SKM-1 (cell line): ENCODE measurements at regions not wholly inside any gene's neighbourhood (a gene's known extent, or its start where the extent isn't known, plus 50 kb on each side); places are given as distances from the start of the nearest gene placed in this dataset.
"Not testable (repeated sequence)": the region's sequence is repeated elsewhere in the genome, so short reads cannot be mapped to it uniquely, and the experiment has no call there.

Experiments used
- DNase-seq: peaks from one replicate; lab custom pipeline; 2025; ENCODE audit not compliant: unreplicated experiment; lab: John Stamatoyannopoulos, UW

DNA sequence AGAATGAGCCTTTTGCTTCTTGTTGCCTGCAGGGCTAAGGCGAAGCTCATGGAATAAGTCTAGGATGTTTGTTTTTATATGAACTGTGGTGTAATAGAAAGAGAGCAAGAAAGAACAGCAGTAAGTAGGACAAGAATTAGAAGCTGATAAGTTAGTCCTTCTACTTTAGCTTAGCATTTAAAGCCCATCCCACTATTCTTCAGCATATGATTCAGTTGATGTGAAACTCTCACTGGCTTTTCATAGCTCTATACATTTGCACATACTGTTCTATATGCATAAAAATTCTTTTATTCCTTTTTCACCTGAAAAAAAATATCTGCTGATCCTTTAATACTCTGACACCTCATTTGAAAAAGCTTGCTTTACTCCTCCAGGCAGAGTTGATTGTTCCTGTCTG is 712.0 kb downstream of the USP25 start:
- DNase-seq, result no peak

DNA sequence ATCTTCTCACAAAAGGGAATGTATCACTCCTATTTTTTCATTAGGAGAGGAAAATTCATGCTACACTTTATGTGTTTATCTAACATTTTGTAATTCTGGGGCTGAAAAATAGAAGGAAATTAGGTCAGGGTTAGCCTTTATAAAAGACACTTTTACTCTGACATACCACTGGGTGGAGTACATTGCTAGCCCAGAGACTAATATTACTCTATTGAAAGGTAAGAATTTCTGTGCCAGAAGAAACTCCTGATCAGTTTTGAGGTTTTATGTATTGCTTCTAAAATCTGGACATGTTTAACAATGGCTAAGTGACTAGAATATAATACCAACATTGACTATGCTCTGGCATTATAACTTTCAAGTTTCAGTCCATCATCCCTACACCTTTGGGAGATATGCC is 724.6 kb downstream of the USP25 start:
- no peak for DNase-seq

DNA sequence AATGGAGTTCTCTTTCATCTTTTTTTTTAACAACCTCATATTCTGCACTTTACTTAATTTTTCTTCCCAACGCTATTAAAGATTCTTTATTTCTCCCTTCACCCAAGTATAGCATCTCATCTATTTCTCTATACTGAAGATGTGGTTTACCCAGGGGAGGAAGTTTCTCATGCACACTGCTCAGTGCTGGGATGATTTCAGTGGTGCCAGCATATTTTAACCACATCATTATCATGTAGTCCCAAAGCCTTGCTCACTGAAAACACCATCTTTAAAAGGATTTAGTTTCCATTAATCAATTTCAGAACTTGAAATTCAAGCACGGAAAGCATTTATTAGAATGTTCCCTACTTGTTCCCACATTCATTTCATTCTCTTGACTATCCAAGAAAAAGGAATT is 725.7 kb downstream of the USP25 start:
- no peak for DNase-seq

DNA sequence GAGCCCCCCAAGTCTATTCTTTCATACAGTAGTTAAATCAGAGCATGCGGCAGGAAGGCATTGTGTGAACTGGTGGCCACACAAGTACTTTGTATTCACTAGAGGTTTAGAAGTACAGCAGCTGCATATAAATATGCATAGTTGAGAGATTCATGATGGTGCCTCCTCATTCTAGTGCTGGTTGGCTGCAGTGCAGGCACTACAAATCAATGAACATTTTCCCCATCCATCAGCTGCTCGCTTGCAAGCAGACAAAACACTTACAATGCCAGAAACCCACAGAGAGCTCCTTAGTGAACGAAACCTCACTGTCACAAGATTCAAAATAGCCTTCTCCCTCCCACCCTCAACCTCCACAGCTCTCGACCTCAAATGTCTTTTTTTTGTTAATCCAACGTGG is 726.2 kb downstream of the USP25 start:
- DNase-seq, result no peak

DNA sequence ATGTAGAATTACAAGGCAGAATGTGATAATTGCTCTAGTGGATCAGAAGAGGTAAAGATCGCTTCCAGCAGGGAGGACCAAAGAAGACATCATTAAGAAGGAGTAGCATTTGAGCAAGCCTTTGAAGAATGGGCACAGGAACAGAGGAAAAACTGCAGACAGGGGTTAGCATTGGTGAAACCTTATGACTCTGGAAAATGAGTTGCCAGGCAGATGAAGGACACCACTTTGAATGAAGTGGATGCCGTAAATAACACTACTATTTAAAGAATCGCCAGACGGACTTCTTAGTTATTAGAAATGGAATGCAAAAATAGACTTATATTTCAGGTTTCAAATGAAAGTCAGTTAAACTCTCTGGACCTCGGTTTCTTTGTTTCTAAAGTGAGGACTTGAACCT is 727.7 kb downstream of the USP25 start:
- no peak for DNase-seq

DNA sequence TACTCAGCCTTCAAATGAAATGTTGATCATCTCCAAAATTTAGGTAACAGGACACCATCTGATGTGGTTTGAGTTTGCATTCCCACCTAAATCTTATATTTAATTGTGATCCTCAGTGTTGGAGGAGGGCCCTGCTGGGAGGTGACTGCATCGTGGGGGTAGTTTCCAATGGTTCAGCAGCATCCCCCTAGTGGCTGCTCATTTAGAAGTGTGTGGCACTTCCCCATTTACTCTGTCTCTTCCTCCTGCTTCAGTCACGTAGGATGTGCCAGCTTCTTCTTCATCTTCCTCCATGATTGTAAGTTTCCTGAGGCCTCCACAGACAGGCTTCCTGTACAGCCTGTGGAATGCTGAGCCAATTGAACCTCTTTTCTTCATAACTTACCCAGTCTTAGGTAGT is 731.2 kb downstream of the USP25 start:
- peak; percentile 12 for DNase-seq

DNA sequence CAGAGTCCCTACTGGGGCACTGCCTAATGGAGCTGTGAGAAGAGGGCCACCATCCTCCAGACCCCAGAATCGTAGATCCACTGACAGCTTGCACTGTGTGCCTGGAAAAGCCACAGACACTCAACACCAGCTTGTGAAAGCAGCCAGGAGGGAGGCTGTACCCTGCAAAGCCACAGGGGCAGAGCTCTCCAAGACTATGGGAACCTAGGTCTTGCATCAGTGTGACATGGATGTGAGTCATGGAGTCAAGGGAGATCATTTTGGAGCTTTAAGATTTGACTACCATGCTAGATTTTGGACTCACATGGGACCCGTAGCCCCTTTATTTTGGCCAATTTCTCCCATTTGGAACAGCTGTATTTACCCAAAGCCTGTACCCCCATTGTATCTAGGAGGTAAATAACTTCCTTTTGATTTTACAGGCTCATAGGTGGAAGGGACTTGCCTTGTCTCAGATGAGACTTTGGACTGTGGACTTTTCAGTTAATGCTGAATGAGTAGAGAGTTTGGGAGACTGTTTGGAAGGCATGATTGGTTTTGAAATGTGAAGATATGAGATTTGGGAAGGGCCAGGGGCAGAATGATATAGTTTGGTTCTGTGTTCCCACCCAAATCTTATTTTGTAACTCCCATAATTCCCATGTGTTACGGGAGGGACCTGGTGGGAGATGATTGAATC is 734.6 kb downstream of the USP25 start:
- not testable (repeated sequence) for DNase-seq

DNA sequence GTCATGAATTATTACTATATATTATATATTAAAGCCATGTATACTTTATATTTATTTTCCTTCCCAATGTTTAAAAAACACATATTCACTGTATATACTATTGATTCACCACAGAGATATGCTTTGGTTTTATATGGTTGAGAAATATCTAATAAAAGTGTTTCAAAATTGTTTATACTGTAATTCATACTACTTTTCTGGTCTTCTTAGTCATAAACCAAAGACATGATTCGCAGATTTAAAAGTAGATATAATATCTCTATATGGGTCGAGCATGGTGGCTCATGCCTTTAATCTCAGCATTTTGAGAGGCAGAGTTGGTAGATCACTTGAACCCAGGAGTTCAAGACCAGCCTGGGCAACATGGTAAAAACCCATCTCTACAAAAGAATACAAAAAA is 738.4 kb downstream of the USP25 start:
- DNase-seq, result no peak

DNA sequence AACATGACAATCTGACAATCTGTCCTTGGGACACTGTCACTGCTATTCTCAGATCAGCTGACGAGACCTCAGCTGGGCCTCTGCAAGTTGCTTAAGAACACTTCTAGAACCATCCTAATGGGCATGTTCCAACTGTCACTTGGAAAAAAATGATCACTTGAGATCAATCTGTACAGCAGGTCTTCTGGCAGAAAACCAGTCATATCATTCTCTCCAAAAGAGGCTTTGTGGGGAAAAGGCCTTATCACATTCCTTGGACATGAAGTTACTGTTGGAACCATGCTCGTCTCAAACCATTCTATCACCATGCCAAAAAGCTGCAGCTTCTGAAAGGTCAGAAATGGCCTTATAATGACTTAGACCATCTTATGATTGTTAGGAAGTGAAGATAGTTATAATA is 744.2 kb downstream of the USP25 start:
- DNase-seq, result no peak

DNA sequence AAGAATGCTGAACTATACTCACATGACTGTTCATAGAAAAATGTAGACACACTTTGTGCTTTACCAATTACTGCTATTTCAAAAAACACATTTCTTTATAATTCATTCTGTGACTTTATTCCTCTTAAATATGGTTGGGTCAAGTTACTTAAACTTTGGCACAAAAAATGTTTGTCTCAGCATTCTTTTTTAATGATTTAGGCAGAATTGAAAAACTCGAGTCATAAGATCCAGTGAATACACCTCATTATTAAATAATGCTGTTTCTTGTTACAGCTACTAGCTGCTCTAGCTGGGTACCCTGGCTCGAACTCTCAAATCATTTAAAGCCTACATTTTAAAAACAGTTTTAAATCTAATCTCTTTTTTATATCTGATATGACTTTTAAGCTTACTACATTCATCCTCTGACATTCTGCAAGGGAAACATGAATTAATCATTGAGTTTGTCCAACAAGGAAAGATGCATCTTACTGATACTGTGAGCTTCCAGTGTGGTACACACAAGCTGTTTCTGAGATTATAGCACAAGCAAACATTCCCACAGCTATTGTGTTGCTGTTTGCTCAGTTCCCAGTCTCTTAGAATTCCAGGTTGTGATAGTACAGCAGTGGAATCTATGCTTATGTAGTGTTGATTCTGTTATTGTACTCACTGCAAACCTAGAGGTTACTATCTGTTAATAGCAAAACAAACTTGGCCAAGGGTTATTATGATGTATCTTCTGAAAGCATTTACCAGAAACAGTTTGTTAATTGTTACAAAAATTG is 746.5 kb downstream of the USP25 start:
- no peak for DNase-seq

DNA sequence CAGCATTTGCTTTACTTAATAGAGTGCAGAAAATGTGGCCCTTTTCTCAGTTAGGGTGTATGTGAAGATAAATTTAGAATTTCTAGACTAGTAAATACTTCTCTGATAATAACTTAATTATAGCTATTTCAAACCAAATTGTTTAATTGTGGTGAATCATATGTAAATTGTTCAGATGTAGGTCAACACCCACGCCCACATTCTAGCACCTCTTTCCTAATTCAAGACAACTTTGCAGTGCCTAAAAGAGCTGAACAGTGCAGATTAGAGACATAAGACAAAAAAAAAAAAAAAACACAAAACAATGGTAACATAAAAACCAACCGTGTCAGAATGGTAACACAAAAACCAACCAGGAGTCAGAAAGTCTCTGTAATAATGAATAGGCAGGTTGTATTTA is 758.3 kb downstream of the USP25 start:
- no peak for DNase-seq

DNA sequence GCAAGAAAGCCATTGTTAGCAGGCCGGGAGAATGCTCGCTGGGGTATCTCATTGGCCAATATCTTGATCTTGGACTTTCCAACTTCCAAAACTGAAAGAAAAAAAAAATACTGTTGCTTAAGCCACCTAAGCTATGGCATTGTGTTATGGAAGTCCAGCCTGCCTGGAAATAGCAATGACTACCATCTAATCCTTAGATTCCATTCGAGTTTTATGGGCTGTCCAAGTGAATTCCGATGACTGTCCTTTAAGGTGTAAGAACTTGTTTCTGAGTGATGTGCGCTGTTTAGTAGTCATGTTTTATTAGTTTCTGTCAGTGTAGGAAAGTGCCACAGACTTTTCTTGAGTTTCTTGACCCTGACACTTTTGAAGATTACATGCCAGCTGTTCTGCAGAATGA is 762.6 kb downstream of the USP25 start:
- DNase-seq, result no peak

DNA sequence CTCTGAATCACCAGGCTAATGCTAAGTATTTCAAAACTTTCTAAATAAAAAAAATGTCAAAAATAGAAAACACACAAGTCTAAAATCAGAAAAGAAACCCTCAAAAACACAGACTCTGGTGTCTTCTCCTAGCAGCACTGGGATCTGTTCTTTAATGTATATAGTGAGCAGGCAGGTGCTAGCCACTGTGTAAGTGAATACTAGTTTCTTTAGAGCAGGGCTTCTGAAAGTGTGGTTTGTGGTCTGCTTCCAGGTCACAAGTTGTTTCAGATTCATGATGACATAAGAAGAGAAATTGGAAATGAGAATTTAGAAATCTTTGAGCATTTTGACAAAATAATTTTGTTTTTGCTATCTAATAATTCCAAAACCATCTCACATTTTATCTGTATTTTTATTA is 763.1 kb downstream of the USP25 start:
- no peak for DNase-seq

DNA sequence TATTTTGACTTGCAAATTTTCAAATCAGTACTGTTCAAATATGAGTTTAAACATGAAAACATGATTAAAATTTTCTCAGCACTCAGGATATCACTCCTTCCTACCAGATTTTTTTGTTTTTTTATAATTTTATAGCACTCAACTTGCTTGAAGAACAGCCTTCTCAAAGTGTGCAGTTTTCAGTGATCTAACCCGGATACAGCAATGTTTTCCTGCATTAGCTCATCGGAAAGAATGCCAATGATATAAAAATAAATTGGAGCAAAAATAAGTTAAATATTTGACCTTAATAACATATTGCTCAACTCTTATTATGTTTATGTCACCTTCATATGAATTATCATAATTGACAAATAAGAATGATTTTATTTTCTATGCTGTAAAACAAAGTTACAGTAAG is 766.8 kb downstream of the USP25 start:
- no peak for DNase-seq

DNA sequence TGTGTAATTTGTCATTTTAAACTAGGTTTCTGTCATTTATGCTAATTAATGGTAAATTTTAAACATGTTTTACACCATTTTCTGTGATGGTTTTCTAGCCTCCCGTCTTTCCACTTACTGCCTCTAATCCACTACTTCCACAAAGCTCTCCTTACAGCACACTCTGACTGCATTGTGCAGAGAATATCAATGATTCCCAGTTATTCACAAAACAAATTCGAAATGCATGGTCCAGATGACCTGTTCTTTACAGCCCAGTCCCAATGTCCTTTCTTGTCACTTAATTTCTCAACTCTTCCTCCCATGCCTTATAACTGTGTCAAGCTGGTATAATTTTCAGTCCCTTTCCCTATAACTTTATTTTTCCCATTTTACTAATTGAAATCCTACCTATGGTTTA is 770.5 kb downstream of the USP25 start:
- no peak for DNase-seq

DNA sequence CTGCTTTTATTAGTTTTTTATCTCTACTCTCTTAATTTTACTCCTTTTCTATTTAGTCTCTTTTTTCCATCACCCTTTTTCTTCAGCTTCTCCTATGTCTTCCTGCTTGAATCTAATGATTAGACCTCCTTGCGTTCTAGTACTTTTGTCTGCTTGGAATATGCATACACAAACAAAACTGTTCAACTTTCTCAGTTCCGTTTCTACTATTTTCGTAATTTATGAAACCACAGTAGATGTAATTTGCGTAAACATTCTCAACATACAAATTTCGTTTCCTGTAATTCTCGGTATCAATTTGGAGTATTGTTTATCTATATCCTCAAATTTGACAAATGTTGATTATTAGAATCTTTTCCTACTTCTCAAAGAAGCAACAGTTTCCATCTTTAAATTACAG is 772.5 kb downstream of the USP25 start:
- no peak for DNase-seq

DNA sequence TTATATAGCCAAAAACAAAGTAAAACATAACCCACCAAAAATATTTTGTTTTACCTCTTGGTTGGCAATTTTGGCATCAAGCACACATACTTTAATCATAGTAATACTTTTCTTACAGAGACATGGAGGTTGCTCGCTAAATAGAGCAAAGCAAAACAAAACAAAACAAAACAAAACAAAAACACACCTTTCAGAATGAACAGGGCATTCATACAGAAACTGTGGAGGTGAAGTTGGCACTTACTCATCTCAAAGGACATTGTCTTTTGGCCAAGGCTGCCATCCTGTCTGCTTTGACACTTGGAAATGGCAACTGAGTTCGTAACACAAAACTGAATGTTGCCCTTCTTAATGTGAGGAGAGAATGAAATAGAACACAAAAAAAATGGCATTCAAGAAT is 773.1 kb downstream of the USP25 start:
- DNase-seq, result no peak

DNA sequence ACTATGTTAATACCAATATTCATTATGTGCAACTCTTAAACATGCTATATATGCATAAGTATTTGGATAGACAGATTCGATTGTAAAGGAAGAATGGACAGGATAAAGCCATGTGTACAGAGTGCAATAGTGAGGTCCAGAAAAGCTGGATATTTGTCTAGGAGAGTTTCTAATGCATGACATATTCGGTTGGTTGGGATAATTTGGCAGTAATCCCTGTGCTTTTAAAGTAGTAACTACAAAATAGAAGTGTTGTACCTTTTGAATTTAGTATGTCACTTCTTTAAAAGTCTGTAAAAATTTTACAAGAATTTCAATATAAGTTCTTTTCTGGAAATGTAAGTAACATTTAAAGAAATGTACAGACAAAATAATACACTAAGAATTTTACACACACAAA is 774.5 kb downstream of the USP25 start:
- DNase-seq, result no peak

DNA sequence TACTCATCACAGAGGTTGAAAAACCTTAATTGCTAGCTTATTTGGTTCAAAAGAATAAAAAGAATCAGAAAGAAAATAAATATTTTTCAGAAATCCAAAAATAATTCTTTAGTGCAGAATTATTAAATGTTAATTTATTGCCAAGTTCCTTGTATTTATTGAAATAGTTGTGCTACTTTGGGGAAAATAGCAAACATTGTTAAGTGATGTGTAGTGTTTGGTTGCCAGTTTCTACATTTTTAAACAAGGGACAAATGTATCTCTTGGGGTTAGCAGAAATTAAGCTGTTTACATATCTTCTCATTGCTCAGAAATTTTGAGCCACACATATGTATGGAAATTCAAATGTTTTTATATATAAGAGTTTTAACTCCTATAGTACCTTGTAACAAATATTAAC is 775.0 kb downstream of the USP25 start:
- no peak for DNase-seq

DNA sequence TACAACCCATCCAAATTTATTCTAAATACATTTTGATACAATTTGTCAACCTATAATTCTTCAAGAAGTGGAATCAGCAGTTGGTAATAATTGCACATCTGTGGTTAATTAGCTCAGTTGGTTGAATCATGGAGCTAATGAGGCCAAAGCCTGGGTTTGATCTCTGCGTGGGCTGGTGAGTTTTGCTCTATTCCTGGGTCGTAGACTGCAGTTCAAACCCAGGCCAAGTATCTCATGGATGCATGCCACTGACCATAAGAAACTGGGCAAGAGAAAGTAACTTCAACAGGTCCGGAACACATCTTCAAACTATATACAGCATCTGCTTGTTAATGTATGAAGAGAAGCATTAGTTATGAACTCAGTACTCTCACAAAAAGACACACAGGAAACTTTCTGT is 779.7 kb downstream of the USP25 start:
- no peak for DNase-seq

DNA sequence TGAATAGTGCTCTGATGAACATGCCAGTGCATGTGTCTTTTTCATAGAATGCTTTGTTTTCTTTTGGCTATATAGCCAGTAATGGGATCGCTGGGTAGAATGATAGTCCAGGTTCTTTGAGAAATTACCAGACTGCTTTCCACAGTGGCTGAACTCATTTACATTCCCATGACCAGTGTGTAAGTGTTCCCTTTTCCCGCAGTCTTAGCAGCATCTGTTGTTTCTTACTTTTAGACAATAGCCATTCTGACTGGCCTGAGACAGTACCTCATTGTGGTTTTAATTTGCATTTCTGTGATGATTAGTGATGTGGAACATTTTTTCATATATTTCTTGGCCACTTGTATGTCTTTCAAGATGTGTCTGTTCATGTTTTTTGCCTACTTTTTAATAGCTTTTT is 784.5 kb downstream of the USP25 start:
- no peak for DNase-seq

DNA sequence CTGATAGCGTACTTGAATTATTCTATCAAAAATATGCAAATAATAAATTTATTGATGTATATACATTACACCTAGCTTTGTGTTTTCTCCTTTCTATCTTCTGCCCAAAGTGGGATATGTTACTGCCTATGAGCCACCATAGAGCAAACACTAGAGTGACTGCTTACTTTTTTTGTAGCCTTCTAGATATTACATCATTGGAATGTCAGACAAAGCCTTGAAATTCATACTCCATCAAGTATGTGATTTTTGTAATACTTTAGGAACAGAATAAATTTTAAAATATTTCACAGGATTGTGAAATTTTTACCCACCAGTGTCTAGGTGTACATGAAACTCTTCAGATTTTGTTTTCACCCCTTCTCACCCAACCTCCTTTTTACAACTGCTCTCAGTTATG is 787.6 kb downstream of the USP25 start:
- no peak for DNase-seq

DNA sequence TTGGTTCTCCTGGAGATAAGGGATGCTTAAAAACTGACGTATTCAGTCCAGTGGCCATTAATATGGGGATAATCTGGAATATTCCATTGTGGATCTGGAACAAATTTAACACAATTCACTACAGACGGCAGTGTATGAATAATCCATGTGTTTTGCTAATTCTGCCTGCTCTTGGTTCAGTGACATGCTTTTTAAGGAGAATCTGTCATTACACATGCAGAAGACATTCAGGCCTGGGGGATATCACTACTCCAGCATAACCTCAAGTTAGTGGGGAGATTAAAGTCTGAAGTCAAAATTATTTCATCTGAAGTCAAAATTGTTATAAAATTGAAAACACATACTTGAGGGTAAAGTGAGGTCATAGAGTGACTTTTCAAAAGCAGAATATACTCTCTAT is 789.3 kb downstream of the USP25 start:
- DNase-seq, result no peak
